D721Med (cell line): ENCODE measurements at regions not wholly inside any gene's neighbourhood (a gene's known extent, or its start where the extent isn't known, plus 50 kb on each side); places are given as distances from the start of the nearest gene placed in this dataset.

Experiments
- DNase-seq: peaks from one replicate; pipeline ENCODE4 v3.0.0; 2011; ENCODE audit warnings: low spot score; ENCODE audit not compliant: insufficient read length
- FAIRE-seq: peaks from 2 replicates; lab custom pipeline; 2011; peaks lifted over from hg19 to GRCh38; lab: Jason Lieb, UNC
- TF ChIP-seq, protein P1 (sequence below): IDR thresholded peaks from 2 replicates; pipeline ENCODE4 v1.5.1; 2012; ENCODE audit warnings: mild to moderate bottlenecking, control low read depth; ENCODE audit not compliant: insufficient read depth; ENCODE audit errors: missing control alignments

DNA sequence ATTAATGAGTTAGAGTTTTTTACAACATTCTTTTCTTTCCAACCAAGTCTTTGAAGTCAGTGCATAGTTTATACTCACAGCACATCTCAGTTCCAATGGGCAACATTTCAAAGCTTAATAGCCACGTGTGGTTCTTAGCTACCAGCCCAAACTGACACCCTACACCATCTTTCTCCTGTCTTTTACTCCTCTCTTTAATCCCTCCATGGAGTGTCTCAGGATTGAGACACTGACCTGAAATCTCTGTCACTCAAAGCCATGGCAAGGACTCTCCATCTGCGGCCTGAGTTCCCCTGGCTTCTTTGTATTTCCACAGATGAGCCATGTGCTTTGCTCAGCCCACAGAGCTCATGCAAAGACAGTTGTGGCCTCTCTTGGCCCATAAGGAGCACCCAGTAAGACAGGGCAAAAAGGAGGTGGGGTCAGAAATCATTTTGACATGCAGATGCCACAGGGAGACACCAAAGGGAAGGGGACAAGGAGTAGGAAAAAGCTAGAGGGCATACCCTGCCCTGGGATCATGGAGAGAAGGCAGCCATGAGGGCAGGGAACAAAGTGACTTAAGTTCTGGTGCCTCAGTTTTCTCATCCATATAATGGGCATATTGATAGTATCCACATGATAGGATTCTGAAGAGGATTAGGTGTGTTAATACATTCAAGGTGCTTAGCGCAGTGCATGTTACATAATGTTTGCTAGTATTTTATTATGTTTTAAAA is 493.6 kb upstream of the PROK2 start:
- FAIRE-seq = no peak
- no peak for DNase-seq
- TF ChIP-seq, protein P1, sequence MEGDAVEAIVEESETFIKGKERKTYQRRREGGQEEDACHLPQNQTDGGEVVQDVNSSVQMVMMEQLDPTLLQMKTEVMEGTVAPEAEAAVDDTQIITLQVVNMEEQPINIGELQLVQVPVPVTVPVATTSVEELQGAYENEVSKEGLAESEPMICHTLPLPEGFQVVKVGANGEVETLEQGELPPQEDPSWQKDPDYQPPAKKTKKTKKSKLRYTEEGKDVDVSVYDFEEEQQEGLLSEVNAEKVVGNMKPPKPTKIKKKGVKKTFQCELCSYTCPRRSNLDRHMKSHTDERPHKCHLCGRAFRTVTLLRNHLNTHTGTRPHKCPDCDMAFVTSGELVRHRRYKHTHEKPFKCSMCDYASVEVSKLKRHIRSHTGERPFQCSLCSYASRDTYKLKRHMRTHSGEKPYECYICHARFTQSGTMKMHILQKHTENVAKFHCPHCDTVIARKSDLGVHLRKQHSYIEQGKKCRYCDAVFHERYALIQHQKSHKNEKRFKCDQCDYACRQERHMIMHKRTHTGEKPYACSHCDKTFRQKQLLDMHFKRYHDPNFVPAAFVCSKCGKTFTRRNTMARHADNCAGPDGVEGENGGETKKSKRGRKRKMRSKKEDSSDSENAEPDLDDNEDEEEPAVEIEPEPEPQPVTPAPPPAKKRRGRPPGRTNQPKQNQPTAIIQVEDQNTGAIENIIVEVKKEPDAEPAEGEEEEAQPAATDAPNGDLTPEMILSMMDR = no peak

DNA sequence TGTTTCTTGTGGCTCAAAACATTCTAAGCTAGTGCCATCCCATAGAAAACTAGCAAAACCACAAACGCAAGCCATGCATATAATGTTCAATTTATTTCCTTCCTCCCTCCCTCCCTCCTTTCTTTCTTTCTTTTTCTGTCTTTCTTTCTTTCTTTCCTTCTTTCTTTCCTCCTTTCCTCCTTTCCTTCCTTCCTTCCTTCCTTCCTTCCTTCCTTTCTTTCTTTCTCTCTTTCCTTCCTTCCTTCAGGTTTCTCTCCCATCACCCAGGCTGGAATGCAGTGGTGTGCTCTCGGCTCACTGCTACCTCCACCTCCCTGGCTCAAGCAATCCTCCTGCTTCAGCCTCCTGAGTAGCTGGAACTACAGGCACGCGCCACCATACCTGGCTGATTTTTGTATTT is 492.8 kb upstream of the PROK2 start:
- DNase-seq (no peak), FAIRE-seq (no peak)
- TF ChIP-seq, protein P1 = no peak

DNA sequence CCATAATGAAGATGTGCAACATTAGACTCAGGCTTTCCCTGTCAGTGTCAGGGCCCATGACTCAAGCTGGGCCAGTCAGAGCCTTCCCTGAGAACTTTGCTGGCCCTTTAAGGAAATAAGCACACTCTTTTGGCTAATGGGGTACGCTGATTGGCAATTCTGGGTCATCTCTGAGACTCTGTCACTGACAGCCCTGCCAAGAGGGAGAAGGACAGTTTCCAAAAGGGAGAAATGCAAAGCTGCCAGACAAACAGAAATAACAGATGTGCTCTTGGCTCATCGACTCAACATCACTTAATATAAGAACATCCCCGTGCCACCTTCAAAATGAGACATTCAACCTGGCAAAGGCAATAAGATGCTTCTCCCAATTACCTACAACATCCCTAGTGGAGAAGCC is 491.9 kb upstream of the PROK2 start:
- TF ChIP-seq, protein P1 = no peak
- no peak for FAIRE-seq
- no peak for DNase-seq

DNA sequence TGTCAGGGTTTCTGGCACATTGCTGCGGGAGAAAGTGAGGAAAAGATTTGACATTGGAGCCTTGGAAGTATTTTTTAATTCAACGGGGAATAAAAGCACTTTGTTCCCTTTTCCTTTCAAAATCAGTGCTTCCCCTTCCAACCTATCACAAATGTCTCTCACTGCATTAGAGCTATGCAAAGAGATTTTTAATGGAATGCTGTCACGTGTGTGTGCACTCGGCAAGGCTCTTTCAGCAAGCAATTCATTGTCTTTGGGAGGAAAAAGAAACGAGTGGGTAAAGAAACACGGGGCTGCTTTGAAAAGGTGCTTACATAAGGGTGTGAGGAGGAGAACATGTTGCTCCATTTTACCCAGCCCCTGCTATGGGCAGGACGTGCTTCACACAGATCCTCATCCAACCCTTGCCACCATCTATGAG is 490.4 kb upstream of the PROK2 start:
- no peak for FAIRE-seq

DNA sequence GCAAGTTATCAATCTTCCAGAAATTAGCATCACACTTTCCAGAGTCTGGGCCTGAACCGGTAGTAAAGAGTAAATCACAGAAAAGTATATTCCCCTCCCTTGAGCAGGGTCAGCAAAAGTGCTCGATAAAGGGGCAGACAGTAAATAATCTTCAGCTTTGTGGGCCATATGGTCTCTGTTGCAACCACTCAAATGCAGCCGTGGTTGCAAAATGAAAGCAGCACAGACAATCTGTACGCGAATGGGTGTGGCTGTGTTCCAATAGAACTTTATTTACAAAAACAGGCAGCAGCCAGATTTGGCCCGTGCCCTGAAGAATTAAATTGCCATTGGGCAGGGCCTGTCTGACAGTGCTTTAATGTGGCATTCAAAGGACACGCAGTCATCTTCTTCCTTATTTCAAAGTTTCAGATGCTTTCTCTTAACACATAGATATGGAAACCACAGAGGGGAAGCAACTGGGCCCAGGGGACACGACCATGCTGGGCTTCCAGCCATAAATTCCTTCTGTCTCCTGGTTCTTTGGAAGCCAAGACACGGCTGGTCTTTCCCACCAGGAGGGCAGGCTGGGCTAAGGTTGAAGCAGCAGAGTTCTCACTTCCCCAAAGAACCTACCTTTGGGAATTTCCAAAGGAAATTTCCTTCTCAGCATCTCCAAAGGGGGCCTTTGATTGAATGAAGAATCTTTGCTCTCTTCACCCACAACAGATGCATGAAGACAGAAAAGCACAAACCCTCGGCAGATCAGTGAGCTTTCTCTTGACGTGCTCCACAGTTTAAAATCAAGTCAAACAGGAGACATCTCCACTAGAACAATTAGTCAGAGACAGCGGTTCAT is 489.8 kb upstream of the PROK2 start:
- no peak for DNase-seq
- no peak for FAIRE-seq
- TF ChIP-seq, protein P1 = no peak

More for the DNA sequence above, 490.4 kb upstream of the PROK2 start:
- DNase-seq = no peak
- TF ChIP-seq, protein P1 = no peak

DNA sequence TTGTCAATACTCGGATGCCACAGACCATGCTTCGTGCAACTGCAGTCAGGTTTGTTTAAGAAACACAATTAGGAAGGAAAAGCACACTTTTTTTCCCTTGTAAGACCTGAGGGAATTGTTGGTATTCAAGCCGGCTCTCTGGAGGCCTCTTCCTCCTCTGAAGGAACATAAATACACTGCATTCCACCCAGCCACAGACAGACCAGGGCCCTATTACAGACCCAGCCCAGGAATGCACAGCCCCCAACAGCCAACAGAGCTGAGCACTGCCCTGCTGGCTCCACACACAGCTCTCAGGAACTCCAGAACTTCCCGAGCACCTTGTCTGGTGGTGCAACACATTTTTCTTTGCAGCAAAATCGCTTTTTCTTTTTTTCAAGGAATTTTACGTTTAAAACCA is 488.7 kb upstream of the PROK2 start:
- DNase-seq = no peak
- no peak for FAIRE-seq
- TF ChIP-seq, protein P1 = no peak
